Keratinocyte (primary cell): ENCODE measurements at regions not wholly inside any gene's neighbourhood (a gene's known extent, or its start where the extent isn't known, plus 50 kb on each side); places are given as distances from the start of the nearest gene placed in this dataset.

ENCODE experiments used
- DNase-seq: peaks from one replicate; pipeline ENCODE4 v3.0.0-alpha.2; 2011; ENCODE audit warnings: low read depth, missing footprints, low spot score
- FAIRE-seq: peaks from 2 replicates; lab custom pipeline; 2011; peaks lifted over from hg19 to GRCh38; lab: Jason Lieb, UNC
- H2AFZ ChIP-seq: 2 replicates; pipeline ENCODE4 v1.6.0; 2012; ENCODE audit warnings: low read length, control low read depth, inconsistent platforms; ENCODE audit not compliant: control insufficient read depth
- H3K27ac ChIP-seq: 2 replicates; pipeline ENCODE4 v1.5.1; 2011; ENCODE audit warnings: low read length; ENCODE audit not compliant: control insufficient read depth, insufficient read depth
- H3K27me3 ChIP-seq: 3 replicates; pipeline ENCODE4 v1.6.0; 2011; ENCODE audit warnings: low read length; ENCODE audit not compliant: control insufficient read depth, insufficient read depth; ENCODE audit errors: extremely low read depth
- H3K36me3 ChIP-seq, 2 experiments: 2 replicates in 1 of 2; 3 replicates in 1 of 2; pipeline ENCODE4 v1.5.1; 2011; ENCODE audit warnings: low read length in 2 of 2, mild to moderate bottlenecking in 1 of 2; ENCODE audit not compliant: control insufficient read depth in 2 of 2, insufficient read depth in 2 of 2; ENCODE audit errors: extremely low read depth in 1 of 2
- H3K4me1 ChIP-seq: 3 replicates; pipeline ENCODE4 v1.5.1; 2011; ENCODE audit warnings: low read length; ENCODE audit not compliant: control insufficient read depth, insufficient read depth; ENCODE audit errors: extremely low read depth
- H3K4me2 ChIP-seq: 3 replicates; pipeline ENCODE4 v1.6.0; 2011; ENCODE audit warnings: low read depth, low read length; ENCODE audit not compliant: control insufficient read depth, insufficient read depth; ENCODE audit errors: extremely low read depth
- H3K4me3 ChIP-seq, 3 experiments: fragments of 200-600 bp in 1 of 3; sonication (generic) in 1 of 3; 2 replicates in 2 of 3; 3 replicates in 1 of 3; pipeline ENCODE4 v1.5.1; 2011 to 2016; ENCODE audit warnings: low read length in 3 of 3, mild to moderate bottlenecking in 3 of 3, control low read depth in 2 of 3, inconsistent platforms in 1 of 3, low read depth in 1 of 3, mixed read lengths in 1 of 3, mixed run types in 1 of 3, moderate library complexity in 1 of 3; ENCODE audit not compliant: control insufficient read depth in 2 of 3, insufficient read depth in 2 of 3; ENCODE audit errors: extremely low read depth in 1 of 3
- H3K79me2 ChIP-seq: 2 replicates; pipeline ENCODE4 v1.6.0; 2012; ENCODE audit warnings: low read length; ENCODE audit not compliant: control insufficient read depth, insufficient read depth
- H3K9ac ChIP-seq: 3 replicates; pipeline ENCODE4 v1.6.0; 2011; ENCODE audit warnings: low read length; ENCODE audit not compliant: control insufficient read depth, insufficient read depth; ENCODE audit errors: extremely low read depth
- H3K9me1 ChIP-seq: 3 replicates; pipeline ENCODE4 v1.6.0; 2011; ENCODE audit warnings: low read length; ENCODE audit not compliant: control insufficient read depth, insufficient read depth; ENCODE audit errors: extremely low read depth
- H3K9me3 ChIP-seq: 2 replicates; pipeline ENCODE4 v1.5.1; 2012; ENCODE audit warnings: low read depth, low read length; ENCODE audit not compliant: control insufficient read depth
- H4K20me1 ChIP-seq: 3 replicates; pipeline ENCODE4 v1.6.0; 2011; ENCODE audit warnings: low read length; ENCODE audit not compliant: control insufficient read depth, insufficient read depth; ENCODE audit errors: extremely low read depth
- EZH2 ChIP-seq: IDR thresholded peaks from one replicate; pipeline ENCODE4 v1.6.1; 2012; ENCODE audit warnings: inconsistent platforms, mild to moderate bottlenecking, low read length, moderate library complexity
- dilution Hi-C: fragments of 300-500 bp; cut with MboI; formaldehyde crosslinking; loops from one replicate; pipeline ENCODE4 v1.7.0; 2020; ENCODE audit warnings: low sequenced_read_pairs; ENCODE audit not compliant: extremely low pct_ligation_motif_present
- TF ChIP-seq, protein P1 (sequence below), 3 experiments: IDR thresholded peaks in 1 of 3; conservative IDR thresholded peaks in 1 of 3; optimal IDR thresholded peaks in 1 of 3; 2 replicates in 2 of 3; 3 replicates in 1 of 3; pipeline versions ENCODE3 to v1.5.1; 2011; ENCODE audit warnings: low read length in 3 of 3, mild to moderate bottlenecking in 3 of 3, moderate library complexity in 2 of 3, control low read depth in 1 of 3, inconsistent platforms in 1 of 3; ENCODE audit not compliant: insufficient read depth in 2 of 3; ENCODE audit errors: extremely low read depth in 1 of 3

DNA sequence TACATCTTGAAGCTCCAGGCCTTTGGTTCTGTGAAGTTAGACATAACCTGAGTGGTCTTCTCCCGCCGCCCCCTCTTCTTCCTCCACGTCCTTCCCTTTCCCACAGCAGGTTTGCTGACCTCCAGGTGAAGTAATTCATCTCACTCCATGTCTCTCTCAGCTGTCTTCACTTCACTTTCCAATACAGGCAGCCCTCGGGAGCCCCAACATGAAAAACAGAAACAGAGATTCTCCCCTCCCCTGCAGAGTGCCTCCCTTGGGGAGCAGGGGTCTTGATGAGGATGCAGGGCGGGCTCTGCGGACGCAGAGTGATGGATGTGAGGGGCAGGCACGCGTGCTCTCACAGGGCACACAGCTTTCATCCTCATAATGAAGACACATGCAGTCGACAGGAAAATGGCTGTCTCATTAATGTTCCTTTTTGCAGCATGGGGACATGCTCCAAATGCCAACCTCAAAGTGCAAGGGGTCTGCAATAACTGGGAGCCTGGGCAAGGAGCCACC is 95.6 kb downstream of the GPAM start:
- Histone ChIP-seq H3K4me2 (no peak overlapping the region), H3K36me3 (no peaks in the 10 kb centered on the region), H3K9ac (no peak overlapping the region), H3K4me1 (no peaks in the 10 kb centered on the region), H3K4me3 (no peak overlapping the region), H2AFZ (no peak overlapping the region), H3K27me3 (no peaks in the 10 kb centered on the region), H3K9me3 (no peaks in the 10 kb centered on the region), H4K20me1 (no peaks in the 10 kb centered on the region), H3K9me1 (no peaks in the 10 kb centered on the region), H3K27ac (no peak overlapping the region), H3K79me2 (no peaks in the 10 kb centered on the region)
- dilution Hi-C loops = no loop called here
- no peak for DNase-seq
- FAIRE-seq = no peak
- TF ChIP-seq, protein P1, sequence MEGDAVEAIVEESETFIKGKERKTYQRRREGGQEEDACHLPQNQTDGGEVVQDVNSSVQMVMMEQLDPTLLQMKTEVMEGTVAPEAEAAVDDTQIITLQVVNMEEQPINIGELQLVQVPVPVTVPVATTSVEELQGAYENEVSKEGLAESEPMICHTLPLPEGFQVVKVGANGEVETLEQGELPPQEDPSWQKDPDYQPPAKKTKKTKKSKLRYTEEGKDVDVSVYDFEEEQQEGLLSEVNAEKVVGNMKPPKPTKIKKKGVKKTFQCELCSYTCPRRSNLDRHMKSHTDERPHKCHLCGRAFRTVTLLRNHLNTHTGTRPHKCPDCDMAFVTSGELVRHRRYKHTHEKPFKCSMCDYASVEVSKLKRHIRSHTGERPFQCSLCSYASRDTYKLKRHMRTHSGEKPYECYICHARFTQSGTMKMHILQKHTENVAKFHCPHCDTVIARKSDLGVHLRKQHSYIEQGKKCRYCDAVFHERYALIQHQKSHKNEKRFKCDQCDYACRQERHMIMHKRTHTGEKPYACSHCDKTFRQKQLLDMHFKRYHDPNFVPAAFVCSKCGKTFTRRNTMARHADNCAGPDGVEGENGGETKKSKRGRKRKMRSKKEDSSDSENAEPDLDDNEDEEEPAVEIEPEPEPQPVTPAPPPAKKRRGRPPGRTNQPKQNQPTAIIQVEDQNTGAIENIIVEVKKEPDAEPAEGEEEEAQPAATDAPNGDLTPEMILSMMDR (optimal IDR thresholded peaks at IDR 0.05 in 1 of 3, IDR thresholded peaks at IDR 0.05 in 1 of 3, conservative IDR thresholded peaks at IDR 0.05 in 1 of 3; ENCODE audit: extremely low read depth in 1 of 3, insufficient read depth in 2 of 3, low read length in 3 of 3) = no peak
- TF ChIP-seq EZH2 = no peak

- no peak overlapping the region for H3K4me2 ChIP-seq
- no peak overlapping the region for H3K9ac ChIP-seq
- no peak overlapping the region for H3K4me3 ChIP-seq
- H3K36me3 ChIP-seq = no peaks in the 10 kb centered on the region
- H3K79me2 ChIP-seq = no peaks in the 10 kb centered on the region
- H3K4me1 ChIP-seq = no peaks in the 10 kb centered on the region
- H2AFZ ChIP-seq = no peak overlapping the region
- DNase-seq (no peak), FAIRE-seq (no peak)
- H3K9me1 ChIP-seq = no peaks in the 10 kb centered on the region
- dilution Hi-C loops = no loop called here
- TF ChIP-seq, protein P1 (optimal IDR thresholded peaks at IDR 0.05 in 1 of 3, IDR thresholded peaks at IDR 0.05 in 1 of 3, conservative IDR thresholded peaks at IDR 0.05 in 1 of 3; ENCODE audit: extremely low read depth in 1 of 3, insufficient read depth in 2 of 3, low read length in 3 of 3) = no peak
- TF ChIP-seq EZH2 = no peak
- H3K27ac ChIP-seq = no peak overlapping the region
- H3K9me3 ChIP-seq = no peaks in the 10 kb centered on the region
- no peaks in the 10 kb centered on the region for H4K20me1 ChIP-seq
- H3K27me3 ChIP-seq = no peaks in the 10 kb centered on the region
Measured at GRCh38 chr10:112091703-112092102, 91.9 kb downstream of the GPAM start.
